ENCODE measurements at regions not wholly inside any gene's neighbourhood (a gene's known extent, or its start where the extent isn't known, plus 50 kb on each side); places are given as distances from the start of the nearest gene placed in this dataset.

- no peak for TF ChIP-seq CTCF (IDR thresholded peaks at IDR 0.05; ENCODE audit: borderline replicate concordance, extremely low read depth, low read length, poor library complexity, severe bottlenecking)
- TF ChIP-seq EZH2 (IDR thresholded peaks at IDR 0.05; ENCODE audit: borderline replicate concordance, low read depth, low read length, severe bottlenecking) = no peak
Observed at GRCh38 chr10:81704596-81704995, 170.4 kb upstream of the NRG3 start.
